ENCODE measurements at regions not wholly inside any gene's neighbourhood (a gene's known extent, or its start where the extent isn't known, plus 50 kb on each side); places are given as distances from the start of the nearest gene placed in this dataset.

DNA sequence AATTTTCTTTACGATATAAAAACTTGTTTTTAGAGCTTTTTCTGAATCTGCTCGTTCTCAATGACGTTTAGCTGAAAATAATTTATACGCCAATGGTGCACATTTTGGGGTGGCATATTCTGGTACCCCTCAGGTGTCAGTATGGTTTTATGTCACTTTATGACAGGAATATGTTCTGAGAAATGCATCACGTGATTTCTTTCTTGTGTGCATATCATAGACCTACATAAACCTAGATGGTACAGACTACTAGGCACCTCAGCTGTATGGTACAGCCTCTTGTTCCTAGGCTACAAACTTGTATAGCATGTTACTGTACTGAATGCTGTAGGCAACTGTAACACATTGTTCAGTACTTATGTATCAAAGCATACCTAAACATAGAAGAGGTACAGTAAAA lies 68.2 kb downstream of the TMEM17 start:
- TF ChIP-seq, protein P1, sequence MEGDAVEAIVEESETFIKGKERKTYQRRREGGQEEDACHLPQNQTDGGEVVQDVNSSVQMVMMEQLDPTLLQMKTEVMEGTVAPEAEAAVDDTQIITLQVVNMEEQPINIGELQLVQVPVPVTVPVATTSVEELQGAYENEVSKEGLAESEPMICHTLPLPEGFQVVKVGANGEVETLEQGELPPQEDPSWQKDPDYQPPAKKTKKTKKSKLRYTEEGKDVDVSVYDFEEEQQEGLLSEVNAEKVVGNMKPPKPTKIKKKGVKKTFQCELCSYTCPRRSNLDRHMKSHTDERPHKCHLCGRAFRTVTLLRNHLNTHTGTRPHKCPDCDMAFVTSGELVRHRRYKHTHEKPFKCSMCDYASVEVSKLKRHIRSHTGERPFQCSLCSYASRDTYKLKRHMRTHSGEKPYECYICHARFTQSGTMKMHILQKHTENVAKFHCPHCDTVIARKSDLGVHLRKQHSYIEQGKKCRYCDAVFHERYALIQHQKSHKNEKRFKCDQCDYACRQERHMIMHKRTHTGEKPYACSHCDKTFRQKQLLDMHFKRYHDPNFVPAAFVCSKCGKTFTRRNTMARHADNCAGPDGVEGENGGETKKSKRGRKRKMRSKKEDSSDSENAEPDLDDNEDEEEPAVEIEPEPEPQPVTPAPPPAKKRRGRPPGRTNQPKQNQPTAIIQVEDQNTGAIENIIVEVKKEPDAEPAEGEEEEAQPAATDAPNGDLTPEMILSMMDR (IDR thresholded peaks at IDR 0.05): no peak
- no peak for TF ChIP-seq POLR2A (IDR thresholded peaks at IDR 0.05)

Data from uterus (tissue), 2 donors.